ENCODE measurements at regions not wholly inside any gene's neighbourhood (a gene's known extent, or its start where the extent isn't known, plus 50 kb on each side); places are given as distances from the start of the nearest gene placed in this dataset.

GRCh38 chr2:78908973-78909372 is 116.5 kb upstream of the REG3G start:
- TF ChIP-seq CTCF (IDR thresholded peaks at IDR 0.05): no peak
- no peak for TF ChIP-seq EP300 (IDR thresholded peaks at IDR 0.05)
- TF ChIP-seq POLR2A (IDR thresholded peaks at IDR 0.05): no peak

Data from sigmoid colon (tissue), 4 donors.